ENCODE measurements at regions not wholly inside any gene's neighbourhood (a gene's known extent, or its start where the extent isn't known, plus 50 kb on each side); places are given as distances from the start of the nearest gene placed in this dataset.

- H3K4ac ChIP-seq (ENCODE audit: low read depth, low read length), result no peak overlapping the region
- no peak for DNase-seq
- no peak overlapping the region for H4K5ac ChIP-seq (ENCODE audit: low read length)
- H3K27me3 ChIP-seq (ENCODE audit: insufficient read depth, low read length, poor library complexity), result no peaks in the 10 kb centered on the region
- WGBS (ENCODE audit: extremely low coverage, insufficient coverage, low lambda C conversion rate), result no CpG with 5 or more reads among the region's 1 CpG
- H3K18ac ChIP-seq (ENCODE audit: low read length), result no peak overlapping the region
- no peak overlapping the region for H4K8ac ChIP-seq (ENCODE audit: low read depth, low read length)
- no peak overlapping the region for H2AK5ac ChIP-seq (ENCODE audit: low read length)
- H2BK120ac ChIP-seq (ENCODE audit: low read depth, low read length), result no peak overlapping the region
- no peak overlapping the region for H3K23ac ChIP-seq (ENCODE audit: low read length)
- H3K4me1 ChIP-seq (ENCODE audit: control insufficient read depth, low read depth, low read length), result no peaks in the 10 kb centered on the region
- no peak overlapping the region for H3K9ac ChIP-seq (ENCODE audit: low read length)
- H3K79me1 ChIP-seq (ENCODE audit: low read length), result no peaks in the 10 kb centered on the region
- no peak overlapping the region for H3K4me3 ChIP-seq (ENCODE audit: low read length)
- H3K4me2 ChIP-seq (ENCODE audit: low read length), result no peak overlapping the region
- no peak overlapping the region for H2BK5ac ChIP-seq (ENCODE audit: low read length)
- H3K27ac ChIP-seq (ENCODE audit: low read depth, low read length), result no peak overlapping the region
- no peak overlapping the region for H3K56ac ChIP-seq (ENCODE audit: low read length)
- H3K79me2 ChIP-seq (ENCODE audit: control insufficient read depth, insufficient read depth, low read length), result no peaks in the 10 kb centered on the region
- no peaks in the 10 kb centered on the region for H3K36me3 ChIP-seq (ENCODE audit: control insufficient read depth, insufficient read depth, low read length)
- H2BK15ac ChIP-seq (replicated peaks; ENCODE audit: low read depth), result no peak overlapping the region
Measured at GRCh38 chr13:62710787-62711186, 1295.1 kb upstream of the PCDH20 start.

GRCh38 chr13:62706048-62706447 is 1290.4 kb upstream of the PCDH20 start:
- Histone ChIP-seq H3K18ac (ENCODE audit: low read length) (no peak overlapping the region), H2AK5ac (ENCODE audit: low read length) (no peak overlapping the region), H3K36me3 (ENCODE audit: control insufficient read depth, insufficient read depth, low read length) (no peaks in the 10 kb centered on the region), H3K27ac (ENCODE audit: low read depth, low read length) (no peak overlapping the region), H3K9ac (ENCODE audit: low read length) (no peak overlapping the region), H2BK5ac (ENCODE audit: low read length) (no peak overlapping the region), H2BK120ac (ENCODE audit: low read depth, low read length) (no peak overlapping the region), H3K23ac (ENCODE audit: low read length) (no peak overlapping the region), H3K4me2 (ENCODE audit: low read length) (no peak overlapping the region), H4K8ac (ENCODE audit: low read depth, low read length) (no peak overlapping the region), H3K4me3 (ENCODE audit: low read length) (no peak overlapping the region), H2BK15ac (replicated peaks; ENCODE audit: low read depth) (no peak overlapping the region), H4K5ac (ENCODE audit: low read length) (no peak overlapping the region), H3K4me1 (ENCODE audit: control insufficient read depth, low read depth, low read length) (no peaks in the 10 kb centered on the region), H3K27me3 (ENCODE audit: insufficient read depth, low read length, poor library complexity) (no peaks in the 10 kb centered on the region), H3K79me1 (ENCODE audit: low read length) (no peaks in the 10 kb centered on the region), H3K56ac (ENCODE audit: low read length) (no peak overlapping the region), H3K4ac (ENCODE audit: low read depth, low read length) (no peak overlapping the region), H3K79me2 (ENCODE audit: control insufficient read depth, insufficient read depth, low read length) (no peaks in the 10 kb centered on the region)
- WGBS (ENCODE audit: extremely low coverage, insufficient coverage, low lambda C conversion rate), result no CpG with 5 or more reads among the region's 3 CpGs
- no peak for DNase-seq

GRCh38 chr13:62704875-62705274 is 1289.2 kb upstream of the PCDH20 start:
- H2BK120ac ChIP-seq (ENCODE audit: low read depth, low read length), result no peak overlapping the region
- no peak overlapping the region for H3K9ac ChIP-seq (ENCODE audit: low read length)
- no peaks in the 10 kb centered on the region for H3K79me1 ChIP-seq (ENCODE audit: low read length)
- no peaks in the 10 kb centered on the region for H3K4me1 ChIP-seq (ENCODE audit: control insufficient read depth, low read depth, low read length)
- no peak overlapping the region for H4K8ac ChIP-seq (ENCODE audit: low read depth, low read length)
- H3K27ac ChIP-seq (ENCODE audit: low read depth, low read length), result no peak overlapping the region
- no peak overlapping the region for H3K23ac ChIP-seq (ENCODE audit: low read length)
- H2BK15ac ChIP-seq (replicated peaks; ENCODE audit: low read depth), result no peak overlapping the region
- no peak overlapping the region for H2BK5ac ChIP-seq (ENCODE audit: low read length)
- H3K4ac ChIP-seq (ENCODE audit: low read depth, low read length), result no peak overlapping the region
- no peak for DNase-seq
- H4K5ac ChIP-seq (ENCODE audit: low read length), result no peak overlapping the region
- H3K4me2 ChIP-seq (ENCODE audit: low read length), result no peak overlapping the region
- no peak overlapping the region for H3K18ac ChIP-seq (ENCODE audit: low read length)
- no peak overlapping the region for H3K4me3 ChIP-seq (ENCODE audit: low read length)
- H3K36me3 ChIP-seq (ENCODE audit: control insufficient read depth, insufficient read depth, low read length), result no peaks in the 10 kb centered on the region
- no peak overlapping the region for H3K56ac ChIP-seq (ENCODE audit: low read length)
- no peak overlapping the region for H2AK5ac ChIP-seq (ENCODE audit: low read length)
- H3K27me3 ChIP-seq (ENCODE audit: insufficient read depth, low read length, poor library complexity), result no peaks in the 10 kb centered on the region
- no peaks in the 10 kb centered on the region for H3K79me2 ChIP-seq (ENCODE audit: control insufficient read depth, insufficient read depth, low read length)

- H3K23ac ChIP-seq (ENCODE audit: low read length), result no peak overlapping the region
- no peaks in the 10 kb centered on the region for H3K36me3 ChIP-seq (ENCODE audit: control insufficient read depth, insufficient read depth, low read length)
- H2BK5ac ChIP-seq (ENCODE audit: low read length), result no peak overlapping the region
- H3K18ac ChIP-seq (ENCODE audit: low read length), result no peak overlapping the region
- no peak for DNase-seq
- no peak overlapping the region for H3K56ac ChIP-seq (ENCODE audit: low read length)
- no peak overlapping the region for H2BK120ac ChIP-seq (ENCODE audit: low read depth, low read length)
- no peak overlapping the region for H3K4me3 ChIP-seq (ENCODE audit: low read length)
- H3K4me1 ChIP-seq (ENCODE audit: control insufficient read depth, low read depth, low read length), result no peaks in the 10 kb centered on the region
- H3K4me2 ChIP-seq (ENCODE audit: low read length), result no peak overlapping the region
- no peak overlapping the region for H3K4ac ChIP-seq (ENCODE audit: low read depth, low read length)
- no peak overlapping the region for H4K5ac ChIP-seq (ENCODE audit: low read length)
- no peaks in the 10 kb centered on the region for H3K27me3 ChIP-seq (ENCODE audit: insufficient read depth, low read length, poor library complexity)
- no peak overlapping the region for H4K8ac ChIP-seq (ENCODE audit: low read depth, low read length)
- H3K9ac ChIP-seq (ENCODE audit: low read length), result no peak overlapping the region
- no peaks in the 10 kb centered on the region for H3K79me2 ChIP-seq (ENCODE audit: control insufficient read depth, insufficient read depth, low read length)
- no peak overlapping the region for H2BK15ac ChIP-seq (replicated peaks; ENCODE audit: low read depth)
- no peak overlapping the region for H3K27ac ChIP-seq (ENCODE audit: low read depth, low read length)
- H2AK5ac ChIP-seq (ENCODE audit: low read length), result no peak overlapping the region
- H3K79me1 ChIP-seq (ENCODE audit: low read length), result no peaks in the 10 kb centered on the region
Measured at GRCh38 chr13:62702502-62702901, 1286.9 kb upstream of the PCDH20 start.

- H3K4ac ChIP-seq (ENCODE audit: low read depth, low read length), result no peak overlapping the region
- H3K23ac ChIP-seq (ENCODE audit: low read length), result no peak overlapping the region
- H3K79me2 ChIP-seq (ENCODE audit: control insufficient read depth, insufficient read depth, low read length), result no peaks in the 10 kb centered on the region
- no peak overlapping the region for H3K9ac ChIP-seq (ENCODE audit: low read length)
- no peak overlapping the region for H2AK5ac ChIP-seq (ENCODE audit: low read length)
- H4K5ac ChIP-seq (ENCODE audit: low read length), result no peak overlapping the region
- H3K27me3 ChIP-seq (ENCODE audit: insufficient read depth, low read length, poor library complexity), result no peaks in the 10 kb centered on the region
- H3K18ac ChIP-seq (ENCODE audit: low read length), result no peak overlapping the region
- no peak overlapping the region for H3K27ac ChIP-seq (ENCODE audit: low read depth, low read length)
- WGBS (ENCODE audit: extremely low coverage, insufficient coverage, low lambda C conversion rate), result no CpG with 5 or more reads among the region's 1 CpG
- H2BK5ac ChIP-seq (ENCODE audit: low read length), result no peak overlapping the region
- no peaks in the 10 kb centered on the region for H3K4me1 ChIP-seq (ENCODE audit: control insufficient read depth, low read depth, low read length)
- H2BK120ac ChIP-seq (ENCODE audit: low read depth, low read length), result no peak overlapping the region
- H2BK15ac ChIP-seq (replicated peaks; ENCODE audit: low read depth), result no peak overlapping the region
- no peak overlapping the region for H3K56ac ChIP-seq (ENCODE audit: low read length)
- DNase-seq, result no peak
- no peak overlapping the region for H4K8ac ChIP-seq (ENCODE audit: low read depth, low read length)
- H3K79me1 ChIP-seq (ENCODE audit: low read length), result no peaks in the 10 kb centered on the region
- H3K4me3 ChIP-seq (ENCODE audit: low read length), result no peak overlapping the region
- H3K4me2 ChIP-seq (ENCODE audit: low read length), result no peak overlapping the region
- no peaks in the 10 kb centered on the region for H3K36me3 ChIP-seq (ENCODE audit: control insufficient read depth, insufficient read depth, low read length)
Measured at GRCh38 chr13:62697701-62698100, 1282.1 kb upstream of the PCDH20 start.

- Histone ChIP-seq H3K9ac (ENCODE audit: low read length) (no peak overlapping the region), H3K4ac (ENCODE audit: low read depth, low read length) (no peak overlapping the region), H3K79me2 (ENCODE audit: control insufficient read depth, insufficient read depth, low read length) (no peaks in the 10 kb centered on the region), H2AK5ac (ENCODE audit: low read length) (no peak overlapping the region), H3K23ac (ENCODE audit: low read length) (no peak overlapping the region), H4K5ac (ENCODE audit: low read length) (no peak overlapping the region), H3K4me2 (ENCODE audit: low read length) (no peak overlapping the region), H3K18ac (ENCODE audit: low read length) (no peak overlapping the region), H3K27me3 (ENCODE audit: insufficient read depth, low read length, poor library complexity) (no peaks in the 10 kb centered on the region), H2BK120ac (ENCODE audit: low read depth, low read length) (no peak overlapping the region), H2BK15ac (replicated peaks; ENCODE audit: low read depth) (no peak overlapping the region), H3K27ac (ENCODE audit: low read depth, low read length) (no peak overlapping the region), H3K56ac (ENCODE audit: low read length) (no peak overlapping the region), H4K8ac (ENCODE audit: low read depth, low read length) (no peak overlapping the region), H3K4me3 (ENCODE audit: low read length) (no peak overlapping the region), H3K36me3 (ENCODE audit: control insufficient read depth, insufficient read depth, low read length) (no peaks in the 10 kb centered on the region), H3K4me1 (ENCODE audit: control insufficient read depth, low read depth, low read length) (no peaks in the 10 kb centered on the region), H2BK5ac (ENCODE audit: low read length) (no peak overlapping the region), H3K79me1 (ENCODE audit: low read length) (no peaks in the 10 kb centered on the region)
- DNase-seq, result no peak
Measured at GRCh38 chr13:62696490-62696889, 1280.8 kb upstream of the PCDH20 start.
